ENCODE measurements at regions not wholly inside any gene's neighbourhood (a gene's known extent, or its start where the extent isn't known, plus 50 kb on each side); places are given as distances from the start of the nearest gene placed in this dataset.

DNA sequence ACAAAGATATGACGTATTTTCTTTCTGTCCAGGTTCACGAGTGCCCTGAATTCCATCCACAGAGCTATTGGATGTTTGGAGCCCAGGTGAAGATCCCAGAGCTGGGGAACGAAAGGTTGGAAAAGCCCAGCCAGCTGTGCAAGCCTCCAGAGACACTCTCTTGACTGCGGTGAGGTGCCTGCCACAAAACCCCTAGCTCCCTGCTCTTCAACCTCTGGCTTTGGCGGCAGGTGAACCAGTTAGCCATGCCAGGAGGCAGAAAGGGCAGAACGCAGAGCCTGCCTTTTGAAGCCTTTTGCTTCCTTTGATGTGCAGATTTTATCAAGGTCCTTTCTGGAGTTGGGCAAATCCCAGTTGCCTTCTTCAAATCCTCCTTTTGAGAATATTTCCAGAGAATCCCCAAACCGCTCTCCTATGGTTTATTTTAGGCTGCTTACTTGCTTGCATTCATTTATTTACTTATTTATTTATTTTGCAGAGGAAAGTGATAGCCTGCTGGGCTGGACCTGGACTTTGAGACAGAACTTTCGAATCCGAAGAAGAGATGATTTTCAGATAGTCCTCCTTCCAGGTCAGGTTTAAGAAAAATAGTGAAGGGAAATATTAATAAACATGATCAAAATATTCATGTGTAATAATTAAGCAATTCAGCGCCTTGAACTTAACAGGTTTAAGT lies 411.2 kb upstream of the TBX3 start:
- no peak for DNase-seq

DNA sequence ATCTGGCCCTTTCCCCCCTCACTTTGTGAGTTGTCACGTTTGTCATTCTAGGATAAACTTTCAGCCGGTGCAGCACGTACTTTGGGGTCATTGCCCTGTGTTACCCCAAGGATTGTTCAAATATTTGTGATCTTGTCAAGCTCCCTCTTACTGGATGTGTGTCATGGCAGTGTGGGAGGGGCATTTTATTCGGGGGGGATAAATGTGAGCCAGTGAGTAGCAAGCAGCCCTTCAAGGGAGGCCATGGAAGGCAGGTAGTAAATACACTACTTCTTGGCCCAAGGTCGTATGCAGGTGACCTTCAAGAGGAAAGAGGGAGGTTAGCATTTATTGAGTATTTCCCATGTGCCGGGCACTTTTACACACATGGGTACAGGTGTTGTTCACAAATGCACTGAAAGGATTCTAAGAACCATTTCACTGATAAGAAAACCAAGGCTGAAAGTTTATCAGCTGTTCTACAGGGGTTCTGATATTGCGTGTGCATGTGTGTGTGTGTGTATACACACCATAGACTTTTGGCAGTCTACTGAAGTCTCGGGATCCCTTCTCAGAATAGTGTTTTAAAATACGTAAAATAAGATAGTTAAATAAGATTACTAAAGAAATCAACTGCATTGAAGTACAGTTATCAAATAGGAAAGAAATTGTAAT lies 410.3 kb upstream of the TBX3 start:
- no peak for DNase-seq

DNA sequence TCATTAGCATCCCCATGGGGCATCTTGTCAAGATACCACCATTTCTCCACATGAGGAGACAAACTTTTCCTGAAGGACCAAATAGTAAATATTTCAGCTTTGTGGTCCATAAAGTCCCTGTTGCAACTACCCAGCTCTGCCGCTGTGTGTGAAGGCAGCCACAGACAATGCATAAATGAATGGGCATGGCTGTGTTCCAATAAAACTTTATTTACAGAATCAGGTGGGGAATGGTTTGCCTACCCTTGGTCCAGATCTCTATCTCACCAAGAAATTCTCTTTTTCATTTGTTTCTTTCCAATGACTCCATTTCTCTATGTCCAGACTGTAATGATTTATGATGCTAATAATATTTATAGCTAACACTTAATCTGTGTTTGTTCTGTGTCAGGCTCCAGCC lies 409.3 kb upstream of the TBX3 start:
- no peak for DNase-seq

DNA sequence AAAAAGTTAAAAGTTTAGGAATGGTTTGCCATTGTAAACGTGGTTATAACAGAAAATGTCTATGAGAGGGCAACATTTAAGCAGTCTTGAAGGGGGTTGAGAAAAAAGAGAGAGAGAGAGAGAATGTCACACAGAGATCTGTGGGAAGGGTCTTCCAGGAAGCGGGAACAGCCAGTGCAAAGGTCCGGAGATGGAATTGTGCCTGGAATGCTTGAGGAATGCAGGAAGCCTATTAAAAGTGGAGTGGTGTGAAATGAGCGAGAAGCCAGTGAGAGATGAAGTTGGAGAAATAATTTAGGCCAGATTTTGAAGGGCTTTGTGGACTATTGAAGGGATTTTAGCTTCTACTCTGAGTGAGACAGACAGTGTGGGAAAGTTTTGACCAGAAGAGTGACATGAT lies 406.8 kb upstream of the TBX3 start:
- DNase-seq: no peak

DNA sequence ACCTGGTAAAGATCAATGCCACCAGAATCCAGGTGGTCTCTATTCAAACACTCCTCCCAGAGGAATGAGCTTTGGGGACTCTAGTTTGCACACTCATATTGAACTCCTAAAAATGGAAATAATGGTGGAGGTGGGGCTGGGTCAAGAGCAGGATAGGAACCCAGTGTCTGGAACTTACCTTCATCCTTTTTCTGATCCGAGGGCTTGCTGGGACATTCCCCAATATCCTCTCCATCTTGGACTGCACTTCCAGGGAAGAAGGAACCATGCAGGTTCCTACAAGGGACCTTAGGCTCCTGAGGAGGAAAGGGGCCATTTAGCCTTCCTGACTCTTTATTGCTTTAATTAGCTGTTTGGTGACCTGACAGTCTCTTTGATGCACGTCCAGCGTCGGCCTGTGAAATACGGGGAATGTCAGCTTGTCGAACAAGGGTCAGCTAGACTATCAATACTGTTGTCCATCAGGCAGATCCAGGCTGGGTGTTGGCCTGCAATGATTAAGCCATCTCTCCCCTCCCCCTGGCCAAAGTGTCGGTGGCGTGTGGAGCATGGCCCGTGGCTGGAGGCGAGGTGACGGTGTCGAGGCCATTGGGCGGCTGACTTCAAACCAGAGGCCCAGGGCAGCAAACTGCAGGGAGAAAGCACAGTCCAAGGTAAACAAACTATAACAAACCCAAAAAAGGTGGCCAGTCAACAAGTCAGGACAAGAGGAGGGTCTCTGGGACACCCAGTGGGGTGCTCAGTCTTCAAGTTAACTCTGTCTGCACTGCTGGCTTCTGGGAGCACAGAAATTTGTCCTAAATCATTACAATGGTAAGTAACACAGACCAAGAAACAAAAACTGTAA lies 405.2 kb upstream of the TBX3 start:
- DNase-seq: no peak

DNA sequence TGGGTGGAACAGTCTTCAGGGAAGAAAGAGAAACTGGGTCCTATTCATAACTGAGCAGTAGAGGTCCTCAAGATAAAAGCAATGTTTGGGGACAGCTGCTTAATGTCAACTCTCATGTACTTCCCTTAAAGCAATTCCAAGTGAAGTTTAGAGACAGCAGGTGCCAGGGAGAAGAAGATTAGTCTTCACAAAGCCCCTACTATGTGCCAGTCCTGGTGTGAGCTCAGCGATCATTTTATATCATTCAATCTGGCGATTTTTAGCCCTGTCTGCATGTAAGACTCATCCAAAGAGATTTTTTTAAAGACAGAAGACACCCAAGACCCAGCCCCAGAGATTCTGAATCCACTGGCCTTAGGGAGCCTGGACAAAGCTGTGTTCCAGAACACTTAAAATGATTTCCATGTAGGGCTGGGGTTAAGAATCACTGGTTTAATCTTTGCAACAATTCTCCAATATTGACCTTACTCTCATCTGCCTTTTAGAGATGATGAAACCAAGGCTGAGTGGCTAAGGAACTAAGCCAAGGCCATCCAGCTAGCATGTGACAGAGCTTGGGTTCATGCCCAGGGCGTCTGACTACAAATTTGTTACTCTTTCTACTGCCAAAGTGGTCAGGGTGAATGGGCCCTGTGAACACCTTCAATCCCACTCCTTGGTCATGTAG lies 404.5 kb upstream of the TBX3 start:
- no peak for DNase-seq

DNA sequence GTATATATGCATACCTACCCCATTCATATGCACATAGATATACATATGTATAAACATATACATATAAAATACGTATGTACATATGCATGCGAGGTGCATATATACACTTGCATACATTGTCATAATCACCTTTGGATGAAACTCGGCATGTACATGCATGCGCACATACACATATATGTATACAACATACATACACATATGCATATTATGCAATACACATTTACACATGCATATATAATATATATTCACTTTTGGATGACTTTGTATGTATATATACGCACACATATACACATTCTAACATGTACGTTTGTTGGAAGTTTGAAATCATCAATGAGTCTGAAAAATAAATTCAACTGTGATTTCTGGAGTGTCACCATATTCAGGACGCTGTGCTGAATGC lies 401.6 kb upstream of the TBX3 start:
- no peak for DNase-seq

DNA sequence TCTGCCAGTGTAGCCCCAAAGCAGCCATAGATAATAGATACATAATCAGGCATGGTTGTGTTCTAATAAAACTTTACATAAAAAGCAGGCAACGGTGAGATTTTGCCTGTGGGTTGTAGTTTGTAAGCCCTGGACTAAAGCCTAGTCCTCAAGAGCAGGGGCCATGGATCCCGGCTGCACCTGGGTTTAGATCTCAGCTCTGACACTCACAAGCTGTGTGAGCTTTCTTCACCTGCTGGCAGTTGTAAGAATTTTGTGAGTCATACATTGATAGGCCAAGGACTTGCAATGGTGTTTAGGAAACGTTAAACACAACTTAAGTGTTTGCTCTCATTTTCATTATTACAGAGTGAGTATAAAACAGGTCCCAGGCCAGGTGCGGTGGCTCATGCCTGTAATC lies 395.8 kb upstream of the TBX3 start:
- DNase-seq: no peak

DNA sequence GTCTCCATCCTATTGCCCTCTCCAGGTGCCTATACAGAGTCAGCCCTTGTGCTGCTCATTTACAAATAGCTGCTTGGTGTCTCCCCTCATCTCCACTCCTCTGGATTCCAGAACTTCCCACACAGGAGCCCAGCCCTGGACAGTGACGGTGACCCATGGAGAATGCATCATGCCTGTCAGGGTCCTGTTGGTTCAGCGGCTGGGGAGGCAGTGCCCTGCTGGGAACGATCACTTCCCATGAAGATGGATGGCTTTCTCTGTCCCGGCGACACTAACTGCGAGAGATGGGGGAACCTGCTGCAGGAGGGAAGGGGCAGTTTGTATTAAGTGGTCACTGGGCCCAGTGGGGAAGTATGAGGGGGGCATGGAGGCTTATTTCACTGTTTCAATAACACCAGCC lies 395.0 kb upstream of the TBX3 start:
- DNase-seq: no peak

DNA sequence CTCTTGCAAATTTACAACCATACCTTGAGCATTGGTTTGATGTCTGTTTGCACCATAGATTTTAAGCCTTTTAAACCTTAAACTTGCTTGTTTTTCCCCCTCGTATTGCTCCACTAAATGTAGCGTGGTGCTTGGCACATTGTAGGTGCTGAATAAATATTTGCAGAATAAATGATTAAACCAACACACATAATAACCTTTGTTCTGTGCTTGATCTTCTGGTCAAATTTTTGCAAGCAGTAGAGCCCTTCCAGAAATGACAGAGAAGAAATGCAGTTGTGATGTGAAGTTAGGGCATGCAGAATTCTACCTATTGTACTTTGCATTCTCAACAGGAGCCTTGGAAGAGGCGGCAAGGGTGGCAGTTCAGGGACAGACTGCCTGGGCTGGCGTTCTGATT lies 394.4 kb upstream of the TBX3 start:
- DNase-seq: no peak

DNA sequence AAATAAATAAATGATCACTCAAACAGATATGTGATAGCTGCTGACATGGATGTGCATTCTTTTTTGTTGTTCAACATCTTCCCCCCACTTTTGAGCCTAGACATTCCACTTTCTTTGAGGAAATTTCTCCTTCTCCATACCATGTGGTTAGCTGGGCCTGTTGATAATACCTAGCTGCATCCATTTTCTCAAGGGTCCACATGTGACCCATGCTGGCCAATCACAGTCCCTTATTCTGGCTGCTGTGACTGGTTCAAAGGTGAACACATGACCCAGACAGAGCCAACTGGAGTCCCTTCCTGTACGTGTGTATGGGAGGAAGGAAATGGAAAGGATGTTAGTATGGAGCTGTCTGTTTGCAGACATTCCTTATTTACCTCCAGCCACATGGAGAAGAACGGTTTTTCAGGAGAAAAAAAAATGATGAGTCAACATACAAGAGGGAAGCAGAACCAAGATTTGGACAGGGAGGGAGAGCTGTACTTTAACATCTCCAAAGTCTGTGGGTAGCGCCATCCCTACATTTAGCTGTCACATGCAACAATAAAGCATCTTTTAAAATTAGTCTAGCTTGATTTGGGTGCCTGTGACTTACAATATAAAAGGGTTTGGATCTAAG lies 391.7 kb upstream of the TBX3 start:
- no peak for DNase-seq

DNA sequence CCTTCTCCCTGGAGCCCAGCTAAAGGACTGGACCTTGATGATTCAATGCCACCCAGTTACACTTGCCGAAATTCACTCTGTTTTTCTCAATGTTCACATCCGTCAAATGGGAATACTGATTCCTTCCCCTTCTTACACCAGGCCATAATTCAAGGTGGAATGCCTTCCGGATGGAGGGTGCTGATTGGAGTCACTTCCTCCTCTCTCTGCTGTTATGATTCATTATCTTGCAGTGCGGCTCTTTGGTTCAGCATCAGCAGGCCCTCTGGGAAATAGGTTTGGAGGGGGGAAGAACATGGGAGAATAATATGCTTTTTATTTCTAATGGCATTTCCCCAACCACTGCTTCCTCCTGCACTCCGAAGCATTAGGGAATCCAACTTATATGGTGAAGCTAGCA lies 390.6 kb upstream of the TBX3 start:
- DNase-seq: no peak

DNA sequence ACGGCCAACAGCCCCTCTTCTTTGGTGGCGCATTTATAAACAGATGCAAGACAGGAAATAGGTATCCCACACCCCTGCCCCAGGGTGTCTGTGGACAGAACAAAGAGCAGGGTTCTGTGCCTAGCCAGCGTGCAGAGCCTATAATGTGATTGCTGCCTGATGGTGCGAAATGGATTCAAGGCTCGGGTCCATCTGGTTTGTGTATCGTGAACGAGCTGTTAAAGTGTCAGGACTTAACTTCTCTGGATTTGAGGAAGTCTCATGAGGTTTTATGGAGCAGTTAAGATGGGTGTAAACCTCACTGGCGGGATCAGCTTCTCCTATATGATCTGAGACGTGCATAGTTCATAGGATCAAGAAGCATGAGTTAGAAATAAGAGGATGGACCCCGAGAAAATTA lies 388.7 kb upstream of the TBX3 start:
- no peak for DNase-seq

DNA sequence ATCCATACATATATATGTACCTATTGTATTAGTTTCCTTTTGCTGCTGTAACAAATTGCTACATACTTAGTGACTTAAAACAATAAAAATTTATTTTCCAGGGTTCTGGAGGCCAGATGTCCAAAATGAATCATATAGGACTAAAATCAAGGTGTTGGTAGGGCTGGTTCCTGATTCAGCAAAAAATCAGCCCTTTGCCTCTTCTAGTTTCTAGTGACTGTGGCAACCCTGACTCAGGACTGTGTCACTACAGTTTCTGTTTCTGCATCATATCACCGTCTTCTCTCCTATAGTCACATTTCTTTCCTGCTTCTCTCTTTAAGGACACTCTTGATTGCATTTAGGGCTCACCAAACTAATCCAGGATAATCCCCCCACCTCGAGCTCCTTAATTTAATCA lies 386.3 kb upstream of the TBX3 start:
- no peak for DNase-seq

DNA sequence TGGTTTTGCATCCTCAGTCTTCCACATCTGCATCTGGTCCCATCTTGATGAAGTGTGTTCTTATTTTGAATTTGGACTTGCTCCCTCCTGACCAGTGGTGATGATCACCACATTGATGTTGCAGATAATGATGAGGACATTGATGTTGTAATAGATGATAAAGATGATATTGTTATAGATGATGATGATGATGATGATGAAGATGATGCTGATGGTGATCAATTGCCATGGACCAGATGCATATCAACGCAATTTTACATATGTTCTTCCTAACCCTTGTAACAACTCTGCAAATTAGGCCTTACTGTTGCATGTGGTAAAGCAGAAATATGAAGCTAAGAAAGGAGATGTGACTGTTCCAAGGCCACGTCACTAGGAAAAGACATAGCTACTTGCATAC lies 380.3 kb upstream of the TBX3 start:
- no peak for DNase-seq

DNA sequence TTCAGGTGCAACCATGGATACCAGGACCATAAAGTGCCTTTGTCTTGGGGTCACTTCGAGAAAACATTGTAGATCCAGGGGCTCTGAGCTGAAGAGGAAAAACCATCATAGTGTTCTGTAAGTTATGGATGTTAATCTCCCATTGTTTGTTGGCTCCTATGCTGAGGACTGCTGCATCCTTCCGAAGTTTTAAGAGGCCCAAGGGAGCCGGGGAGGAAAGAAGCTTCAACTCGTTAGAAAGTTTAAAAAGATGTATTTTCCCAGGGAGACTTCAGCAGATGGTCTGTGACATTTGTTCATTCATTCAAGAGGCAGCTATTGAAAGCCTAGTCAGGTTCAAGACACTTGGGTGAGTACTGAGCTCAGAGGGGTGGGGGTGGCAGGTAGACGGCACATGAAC lies 378.8 kb upstream of the TBX3 start:
- DNase-seq: no peak

DNA sequence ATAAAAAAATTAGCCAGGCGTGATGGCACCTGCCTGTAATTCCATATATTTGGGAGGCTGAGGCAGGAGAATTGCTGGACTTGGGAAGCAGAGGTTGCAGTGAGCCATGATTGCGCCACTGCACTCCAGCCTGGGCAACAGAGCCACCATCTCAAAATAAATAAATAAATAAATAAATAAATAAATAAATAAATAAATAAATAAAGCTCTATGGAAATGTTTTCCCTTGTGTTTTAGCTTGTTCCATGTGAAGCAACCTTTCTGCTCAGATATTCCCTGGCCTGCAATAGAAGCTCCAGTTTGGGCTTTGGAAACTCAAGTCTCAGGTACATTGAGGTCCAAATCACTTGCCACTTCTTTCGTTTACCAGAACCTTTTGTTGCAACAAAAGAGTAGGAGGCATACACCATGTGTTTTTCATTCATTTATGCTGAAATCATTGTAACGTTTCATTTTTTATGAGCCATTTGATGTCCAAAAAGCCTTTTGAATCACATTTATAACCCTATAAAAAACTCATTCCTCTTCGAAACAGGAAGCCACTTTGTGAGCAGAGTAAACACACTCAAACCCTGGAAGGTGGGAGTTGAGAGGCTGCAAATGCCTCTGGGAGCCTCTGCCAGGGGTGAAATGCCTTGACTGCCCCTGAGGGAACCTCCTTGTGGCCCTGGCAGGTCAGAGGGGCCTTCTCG lies 376.6 kb upstream of the TBX3 start:
- DNase-seq: no peak

DNA sequence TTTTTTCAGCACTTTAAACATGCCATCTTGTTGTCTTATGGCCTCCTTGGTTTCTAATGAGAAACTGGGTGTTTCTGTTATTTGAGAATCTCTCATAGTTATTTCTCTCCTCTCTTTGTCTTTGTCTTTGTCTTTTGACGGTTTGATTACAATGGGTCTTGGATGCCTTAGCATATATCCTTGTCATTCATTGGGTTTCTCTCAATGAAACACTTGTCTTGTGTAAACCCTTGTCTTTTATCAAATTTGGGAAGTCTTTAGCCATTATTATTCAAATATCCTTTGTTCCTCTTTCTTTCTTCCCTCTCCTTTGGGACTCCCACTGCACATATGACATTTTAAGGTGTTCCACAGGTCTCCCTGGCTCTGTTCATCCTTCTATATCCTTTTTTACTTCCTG lies 373.5 kb upstream of the TBX3 start:
- no peak for DNase-seq

DNA sequence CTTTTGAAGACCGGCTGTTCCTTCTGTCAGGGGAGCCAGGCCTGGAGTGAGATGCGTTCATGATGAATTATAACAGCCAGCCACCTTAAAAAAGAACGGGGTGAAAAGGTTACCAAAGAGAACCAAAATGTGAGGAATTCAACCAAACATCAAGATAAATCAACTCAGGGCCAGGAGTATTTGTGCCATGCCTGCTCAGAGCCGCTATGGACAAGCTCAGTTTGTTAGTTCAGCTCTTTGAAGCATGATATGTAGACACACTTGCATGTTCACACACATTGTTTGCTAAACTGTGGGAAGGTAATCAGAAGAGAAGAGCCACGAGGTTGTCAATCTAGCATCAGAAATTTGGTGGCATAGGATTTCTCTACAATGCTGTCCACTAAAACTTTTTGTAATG lies 367.4 kb upstream of the TBX3 start:
- DNase-seq: no peak

DNA sequence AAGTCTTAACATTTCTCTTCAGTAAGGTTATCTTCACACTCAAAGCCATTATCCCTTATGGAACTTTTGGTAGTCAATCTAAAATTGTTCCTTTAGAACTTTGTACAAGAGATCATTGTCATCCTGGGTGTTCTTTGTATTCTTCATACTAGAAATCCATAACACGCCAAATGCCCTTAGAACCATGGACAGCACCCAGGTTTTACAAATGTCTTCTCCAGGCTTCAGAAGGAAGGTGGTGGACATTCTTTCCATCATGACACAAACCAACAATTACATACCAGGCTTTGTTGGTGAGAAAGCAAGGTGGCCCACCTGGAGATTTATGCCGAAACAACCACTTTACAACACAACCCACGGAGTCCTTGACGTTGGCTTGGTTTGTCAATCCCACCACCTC lies 365.6 kb upstream of the TBX3 start:
- DNase-seq: no peak

DNA sequence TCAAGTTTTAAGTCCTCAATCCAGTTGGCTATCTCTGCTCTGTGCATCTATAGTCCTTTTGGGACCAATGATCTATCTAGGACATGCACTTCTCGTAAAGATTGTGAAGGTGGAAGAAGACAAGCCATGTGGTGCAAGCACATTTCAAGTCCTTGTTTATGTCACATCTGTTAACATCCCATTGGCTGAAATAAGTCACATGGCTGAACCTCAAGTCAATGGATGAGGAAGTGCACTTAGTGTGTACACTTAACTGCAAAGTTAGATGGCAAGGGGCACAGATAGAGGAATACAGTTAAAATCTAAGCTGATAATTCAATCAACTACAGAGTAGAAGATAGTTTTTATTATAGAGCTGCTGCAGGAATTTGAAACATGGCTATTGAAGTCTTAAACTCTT lies 362.8 kb upstream of the TBX3 start:
- DNase-seq: no peak

DNA sequence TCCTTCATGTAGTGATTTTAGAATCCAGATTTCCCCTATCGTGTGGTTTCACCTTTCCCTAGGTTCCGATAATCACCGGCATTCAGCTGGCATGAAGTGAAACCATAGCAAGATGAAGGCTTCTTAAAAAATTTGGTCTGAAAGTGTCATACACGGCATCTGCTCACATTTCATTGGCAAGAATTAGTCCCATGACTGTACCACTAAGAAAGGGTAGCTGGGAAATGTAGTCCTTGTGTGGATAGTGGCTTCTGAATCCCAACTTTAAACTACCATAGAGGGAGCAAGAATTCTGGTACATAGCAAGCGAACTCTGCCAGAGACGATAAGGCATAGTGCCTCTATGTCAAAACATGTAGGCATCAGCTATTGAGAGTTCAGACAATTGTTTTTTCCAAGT lies 360.1 kb upstream of the TBX3 start:
- no peak for DNase-seq

DNA sequence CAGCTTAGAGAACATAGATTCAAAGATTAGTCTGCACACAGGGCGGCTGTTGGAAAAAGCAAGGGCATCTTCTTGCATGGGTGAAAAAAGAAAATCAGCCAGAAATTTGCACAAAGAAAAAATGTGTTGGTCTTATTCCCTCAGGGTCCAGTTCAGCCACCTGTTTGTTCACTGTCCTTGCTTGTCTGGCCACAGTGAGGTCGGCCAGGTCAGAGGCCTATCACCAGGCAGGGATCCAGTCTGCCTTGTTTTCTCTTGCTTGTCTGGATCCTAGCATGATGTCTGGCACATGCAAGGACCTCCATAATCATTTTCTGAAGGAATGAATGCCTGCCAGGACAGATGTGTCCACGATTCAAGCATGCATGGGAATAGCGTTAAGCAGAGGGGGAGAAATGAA lies 359.1 kb upstream of the TBX3 start:
- no peak for DNase-seq

Measured in activated CD4-positive, alpha-beta T cell treated with anti-CD3 and anti-CD28 coated beads, Interleukin-2, amount 50 U/mL, for 16 hours (primary cell).